Neutrophil (primary cell): ENCODE measurements at regions not wholly inside any gene's neighbourhood (a gene's known extent, or its start where the extent isn't known, plus 50 kb on each side); places are given as distances from the start of the nearest gene placed in this dataset.

ENCODE experiments used
- H3K27ac ChIP-seq: fragments of 200-600 bp; sonication (generic); 2 replicates; pipeline ENCODE4 v1.5.1; 2016; ENCODE audit warnings: mild to moderate bottlenecking, moderate library complexity
- H3K27me3 ChIP-seq: fragments of 200-600 bp; sonication (generic); 2 replicates; pipeline ENCODE4 v1.6.0; 2016; ENCODE audit warnings: mild to moderate bottlenecking
- H3K36me3 ChIP-seq: fragments of 200-600 bp; sonication (generic); 2 replicates; pipeline ENCODE4 v1.5.1; 2017
- H3K4me1 ChIP-seq, 2 experiments: fragments of 200-600 bp in 1 of 2; sonication (generic) in 1 of 2; 1 replicate in 1 of 2; 2 replicates in 1 of 2; pipeline versions ENCODE4 v1.5.1 to v1.6.1; 2013 to 2016; ENCODE audit warnings: low read depth in 1 of 2, low read length in 1 of 2, mild to moderate bottlenecking in 1 of 2, moderate library complexity in 1 of 2; ENCODE audit not compliant: control insufficient read depth in 1 of 2, insufficient read depth in 1 of 2
- H3K4me3 ChIP-seq, 2 experiments: fragments of 200-600 bp in 1 of 2; sonication (generic) in 1 of 2; 1 replicate in 1 of 2; 2 replicates in 1 of 2; pipeline ENCODE4 v1.5.1; 2013 to 2016; ENCODE audit warnings: low read depth in 1 of 2, low read length in 1 of 2, mild to moderate bottlenecking in 1 of 2, moderate library complexity in 1 of 2
- H3K9me3 ChIP-seq: fragments of 200-600 bp; sonication (generic); 2 replicates; pipeline ENCODE4 v1.5.1; 2016
- CTCF ChIP-seq: fragments of 200-600 bp; sonication (generic); IDR thresholded peaks from 2 replicates; pipeline ENCODE4 v1.5.1; 2016; ENCODE audit warnings: antibody characterized with exemption

GRCh38 chr12:88390811-88391210 is 189.5 kb downstream of the KITLG start:
- Histone ChIP-seq H3K4me3 (no peak overlapping the region), H3K4me1 (peaks cover 0 to 9% of the 10 kb centered on the region in 2 experiments), H3K27ac (no peak overlapping the region), H3K27me3 (no peaks in the 10 kb centered on the region), H3K36me3 (no peaks in the 10 kb centered on the region), H3K9me3 (no peaks in the 10 kb centered on the region)
- no peak for TF ChIP-seq CTCF

- Histone ChIP-seq H3K27ac (no peak overlapping the region), H3K27me3 (no peaks in the 10 kb centered on the region), H3K4me3 (no peak overlapping the region), H3K9me3 (no peaks in the 10 kb centered on the region), H3K4me1 (peaks cover 0 to 9% of the 10 kb centered on the region in 2 experiments), H3K36me3 (no peaks in the 10 kb centered on the region)
- no peak for TF ChIP-seq CTCF
Measured at GRCh38 chr12:88391556-88391955, 188.7 kb downstream of the KITLG start.

DNA sequence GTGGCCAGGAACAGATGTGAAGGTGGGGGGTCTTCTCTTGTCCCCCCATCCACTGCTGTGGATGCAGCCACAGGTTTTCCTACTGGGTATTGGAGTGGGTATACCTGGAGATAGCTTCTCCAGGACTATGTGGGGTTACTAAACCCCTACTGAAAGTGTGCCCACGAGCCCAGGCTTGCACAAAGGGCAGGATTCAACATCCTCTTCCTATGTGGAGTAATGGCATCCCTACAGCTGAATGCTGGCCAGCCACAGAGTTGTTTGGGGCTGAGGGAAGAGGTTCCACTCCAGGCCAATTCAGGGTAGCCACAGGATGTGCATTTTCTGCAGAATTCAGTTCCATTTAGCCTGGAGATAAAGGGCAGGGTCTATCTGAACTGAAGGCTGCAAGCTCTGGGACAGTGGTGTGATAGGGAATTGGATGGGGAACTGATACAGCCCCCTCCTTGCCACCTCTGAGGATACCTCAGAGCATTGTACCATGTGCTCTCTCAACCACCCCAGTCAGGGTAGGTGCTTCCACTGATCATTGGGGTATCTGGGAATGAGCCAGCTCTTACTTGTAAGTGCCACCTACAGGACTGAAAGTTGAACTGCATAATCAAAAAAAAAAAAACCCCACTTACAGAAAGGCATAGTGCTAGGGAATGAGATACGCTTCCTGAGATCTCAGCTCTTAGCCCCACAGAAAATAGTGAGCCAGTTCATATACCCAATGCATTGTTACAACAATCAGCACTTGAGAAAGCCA is 187.1 kb downstream of the KITLG start:
- no peak for TF ChIP-seq CTCF
- Histone ChIP-seq H3K27me3 (no peaks in the 10 kb centered on the region), H3K4me1 (peaks cover 0 to 9% of the 10 kb centered on the region in 2 experiments), H3K4me3 (no peak overlapping the region), H3K9me3 (no peaks in the 10 kb centered on the region), H3K27ac (no peak overlapping the region), H3K36me3 (no peaks in the 10 kb centered on the region)

DNA sequence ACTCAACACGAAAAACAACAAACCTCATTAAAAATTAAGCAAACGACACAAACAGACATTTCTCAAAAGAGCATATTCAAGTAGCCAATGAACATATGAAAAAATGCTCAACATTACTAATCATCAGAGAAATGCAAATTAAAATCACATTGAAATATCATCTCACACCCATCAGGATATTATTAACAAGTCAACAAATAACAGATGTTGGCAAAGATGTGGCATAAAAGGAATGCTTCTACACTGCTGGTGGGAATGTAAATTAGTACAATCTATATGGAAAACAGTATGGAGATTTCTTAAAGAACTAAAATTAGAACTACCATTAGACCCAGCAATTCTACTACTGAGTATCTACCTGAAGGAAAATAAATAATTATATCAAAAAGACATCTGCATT is 182.2 kb downstream of the KITLG start:
- H3K4me1 ChIP-seq = no peaks in the 10 kb centered on the region
- TF ChIP-seq CTCF = no peak

GRCh38 chr12:88399811-88400210 is 180.5 kb downstream of the KITLG start:
- H3K27me3 ChIP-seq = no peaks in the 10 kb centered on the region
- no peak overlapping the region for H3K27ac ChIP-seq
- H3K36me3 ChIP-seq = no peaks in the 10 kb centered on the region
- no peak overlapping the region for H3K4me3 ChIP-seq
- TF ChIP-seq CTCF = no peak
- H3K4me1 ChIP-seq = no peaks in the 10 kb centered on the region
- H3K9me3 ChIP-seq = no peaks in the 10 kb centered on the region

More for the DNA sequence above, 182.2 kb downstream of the KITLG start:
- H3K36me3 ChIP-seq = no peaks in the 10 kb centered on the region
- H3K9me3 ChIP-seq = no peaks in the 10 kb centered on the region
- no peak overlapping the region for H3K27ac ChIP-seq
- no peaks in the 10 kb centered on the region for H3K27me3 ChIP-seq
- no peak overlapping the region for H3K4me3 ChIP-seq
